HG03196 (cell line): ENCODE measurements at regions not wholly inside any gene's neighbourhood (a gene's known extent, or its start where the extent isn't known, plus 50 kb on each side); places are given as distances from the start of the nearest gene placed in this dataset.

Experiments used
- ATAC-seq: cut with Tn5 transposase; IDR thresholded peaks from one replicate; pipeline ENCODE4 v1.9.1; 2021; ENCODE audit not compliant: unreplicated experiment

GRCh38 chr20:54272901-54273488 lies 65.1 kb downstream of the PFDN4 start:
- no peak for ATAC-seq

GRCh38 chr20:54275359-54276111 lies 67.6 kb downstream of the PFDN4 start:
- ATAC-seq: no peak

GRCh38 chr20:54276577-54277169 lies 68.8 kb downstream of the PFDN4 start:
- no peak for ATAC-seq

- ATAC-seq: no peak
These were observed 70.4 kb downstream of the PFDN4 start for GRCh38 chr20:54278262-54278661.

- ATAC-seq: no peak
These were observed 74.7 kb downstream of the PFDN4 start for GRCh38 chr20:54282625-54283024.

GRCh38 chr20:54283253-54283652 lies 75.4 kb downstream of the PFDN4 start:
- no peak for ATAC-seq

- no peak for ATAC-seq
These were observed 77.2 kb downstream of the PFDN4 start for GRCh38 chr20:54284928-54285704.

GRCh38 chr20:54290636-54291035 lies 82.7 kb downstream of the PFDN4 start:
- ATAC-seq: no peak

GRCh38 chr20:54291339-54292010 lies 83.6 kb downstream of the PFDN4 start:
- no peak for ATAC-seq

- no peak for ATAC-seq
These were observed 84.3 kb downstream of the PFDN4 start for GRCh38 chr20:54292185-54292584.

- no peak for ATAC-seq
These were observed 85.6 kb downstream of the PFDN4 start for GRCh38 chr20:54293526-54293925.

- ATAC-seq: no peak
These were observed 86.2 kb downstream of the PFDN4 start for GRCh38 chr20:54294094-54294493.

GRCh38 chr20:54295686-54296085 lies 87.8 kb downstream of the PFDN4 start:
- no peak for ATAC-seq

- no peak for ATAC-seq
These were observed 97.5 kb downstream of the PFDN4 start for GRCh38 chr20:54305421-54305820.

- no peak for ATAC-seq
These were observed 99.3 kb downstream of the PFDN4 start for GRCh38 chr20:54306985-54307710.

GRCh38 chr20:54308804-54309203 lies 100.9 kb downstream of the PFDN4 start:
- no peak for ATAC-seq

- ATAC-seq: no peak
These were observed 111.0 kb downstream of the PFDN4 start for GRCh38 chr20:54318892-54319291.

- ATAC-seq: no peak
These were observed 112.3 kb downstream of the PFDN4 start for GRCh38 chr20:54320148-54320607.

GRCh38 chr20:54321352-54322087 lies 113.6 kb downstream of the PFDN4 start:
- ATAC-seq: no peak
